Parathyroid adenoma (tissue), 2 donors: ENCODE measurements at regions not wholly inside any gene's neighbourhood (a gene's known extent, or its start where the extent isn't known, plus 50 kb on each side); places are given as distances from the start of the nearest gene placed in this dataset.
A peak's percentile ranks its signal among the peaks of the same experiment; 100 is the strongest.

Source experiments
- H2AFZ ChIP-seq: fragments of 300-600 bp; sonication (generic); one replicate; pipeline ENCODE4 v1.7.0; 2017; ENCODE audit warnings: antibody characterized with exemption, mild to moderate bottlenecking
- H3K27ac ChIP-seq: fragments of 300-600 bp; sonication (generic); one replicate; pipeline ENCODE4 v1.7.0; 2017
- H3K27me3 ChIP-seq: fragments of 300-600 bp; sonication (generic); one replicate; pipeline ENCODE4 v1.7.0; 2017; ENCODE audit warnings: low read length; ENCODE audit not compliant: control insufficient read depth, insufficient read depth
- H3K36me3 ChIP-seq: fragments of 300-600 bp; sonication (generic); one replicate; pipeline ENCODE4 v1.7.0; 2017; ENCODE audit warnings: low read length; ENCODE audit not compliant: control insufficient read depth, insufficient read depth
- H3K4me1 ChIP-seq: fragments of 300-600 bp; sonication (generic); one replicate; pipeline ENCODE4 v1.7.0; 2017; ENCODE audit warnings: control low read depth
- H3K4me2 ChIP-seq: fragments of 300-600 bp; sonication (generic); one replicate; pipeline ENCODE4 v1.7.0; 2017; ENCODE audit warnings: low read length
- H3K4me3 ChIP-seq: fragments of 300-600 bp; sonication (generic); one replicate; pipeline ENCODE4 v1.7.0; 2017; ENCODE audit warnings: low read depth, low read length
- H3K79me2 ChIP-seq: fragments of 300-600 bp; sonication (generic); one replicate; pipeline ENCODE4 v1.7.0; 2017; ENCODE audit warnings: control low read depth
- H3K9ac ChIP-seq: fragments of 300-600 bp; sonication (generic); one replicate; pipeline ENCODE4 v1.7.0; 2017; ENCODE audit warnings: mild to moderate bottlenecking
- H3K9me3 ChIP-seq: fragments of 300-600 bp; sonication (generic); one replicate; pipeline ENCODE4 v1.7.0; 2017; ENCODE audit warnings: low read length; ENCODE audit not compliant: control insufficient read depth
- TF ChIP-seq, protein P1 (sequence below): fragments of 300-600 bp; sonication (generic); IDR thresholded peaks from one replicate; pipeline ENCODE4 v1.7.0; 2017; ENCODE audit warnings: antibody characterized with exemption, mild to moderate bottlenecking
- donor health status: primary hyperparathyroidism.

DNA sequence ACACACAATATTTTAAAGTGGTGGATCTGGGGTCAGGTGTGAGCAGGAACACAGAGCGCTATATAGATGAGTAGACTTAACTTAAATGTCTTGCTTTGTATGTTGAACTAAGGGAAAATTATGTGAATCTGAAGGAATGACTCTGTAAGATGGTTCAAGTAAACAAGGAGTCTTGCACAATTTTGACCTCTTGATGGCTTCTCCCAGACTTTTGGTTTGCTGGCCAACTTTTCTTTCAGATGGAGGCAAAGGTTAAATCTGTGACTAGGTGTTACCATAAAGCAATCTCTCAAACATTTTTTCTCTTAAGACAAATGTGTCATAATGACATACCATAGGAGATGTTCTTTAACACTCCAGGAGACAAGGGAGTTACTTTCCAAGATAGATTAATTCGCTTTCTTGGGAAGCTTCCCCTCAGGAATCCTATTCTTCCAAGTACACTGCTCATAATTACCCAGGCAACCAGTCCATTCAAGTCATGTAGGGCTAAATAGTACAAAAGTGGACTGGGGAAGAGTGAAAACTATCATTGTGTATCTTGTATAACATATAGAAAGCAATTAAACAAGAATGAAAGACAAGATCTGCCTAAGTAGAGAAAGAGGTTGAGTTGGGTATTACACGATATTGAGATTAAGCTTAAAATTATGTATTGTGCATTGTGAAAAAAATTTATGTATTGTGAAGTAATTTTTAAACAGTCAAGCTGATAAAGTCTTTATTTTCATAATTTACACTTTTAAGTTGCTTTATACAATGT is 60.3 kb upstream of the SLC27A6 start:
- no peaks in the 10 kb centered on the region for H3K27me3 ChIP-seq
- no peak overlapping the region for H3K27ac ChIP-seq
- H2AFZ ChIP-seq: no peak overlapping the region
- no peaks in the 10 kb centered on the region for H3K4me1 ChIP-seq
- H3K9ac ChIP-seq: no peak overlapping the region
- H3K4me2 ChIP-seq: no peak overlapping the region
- H3K79me2 ChIP-seq: no peaks in the 10 kb centered on the region
- H3K36me3 ChIP-seq: no peaks in the 10 kb centered on the region
- no peaks in the 10 kb centered on the region for H3K9me3 ChIP-seq
- no peak overlapping the region for H3K4me3 ChIP-seq
- TF ChIP-seq, protein P1, sequence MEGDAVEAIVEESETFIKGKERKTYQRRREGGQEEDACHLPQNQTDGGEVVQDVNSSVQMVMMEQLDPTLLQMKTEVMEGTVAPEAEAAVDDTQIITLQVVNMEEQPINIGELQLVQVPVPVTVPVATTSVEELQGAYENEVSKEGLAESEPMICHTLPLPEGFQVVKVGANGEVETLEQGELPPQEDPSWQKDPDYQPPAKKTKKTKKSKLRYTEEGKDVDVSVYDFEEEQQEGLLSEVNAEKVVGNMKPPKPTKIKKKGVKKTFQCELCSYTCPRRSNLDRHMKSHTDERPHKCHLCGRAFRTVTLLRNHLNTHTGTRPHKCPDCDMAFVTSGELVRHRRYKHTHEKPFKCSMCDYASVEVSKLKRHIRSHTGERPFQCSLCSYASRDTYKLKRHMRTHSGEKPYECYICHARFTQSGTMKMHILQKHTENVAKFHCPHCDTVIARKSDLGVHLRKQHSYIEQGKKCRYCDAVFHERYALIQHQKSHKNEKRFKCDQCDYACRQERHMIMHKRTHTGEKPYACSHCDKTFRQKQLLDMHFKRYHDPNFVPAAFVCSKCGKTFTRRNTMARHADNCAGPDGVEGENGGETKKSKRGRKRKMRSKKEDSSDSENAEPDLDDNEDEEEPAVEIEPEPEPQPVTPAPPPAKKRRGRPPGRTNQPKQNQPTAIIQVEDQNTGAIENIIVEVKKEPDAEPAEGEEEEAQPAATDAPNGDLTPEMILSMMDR: no peak

DNA sequence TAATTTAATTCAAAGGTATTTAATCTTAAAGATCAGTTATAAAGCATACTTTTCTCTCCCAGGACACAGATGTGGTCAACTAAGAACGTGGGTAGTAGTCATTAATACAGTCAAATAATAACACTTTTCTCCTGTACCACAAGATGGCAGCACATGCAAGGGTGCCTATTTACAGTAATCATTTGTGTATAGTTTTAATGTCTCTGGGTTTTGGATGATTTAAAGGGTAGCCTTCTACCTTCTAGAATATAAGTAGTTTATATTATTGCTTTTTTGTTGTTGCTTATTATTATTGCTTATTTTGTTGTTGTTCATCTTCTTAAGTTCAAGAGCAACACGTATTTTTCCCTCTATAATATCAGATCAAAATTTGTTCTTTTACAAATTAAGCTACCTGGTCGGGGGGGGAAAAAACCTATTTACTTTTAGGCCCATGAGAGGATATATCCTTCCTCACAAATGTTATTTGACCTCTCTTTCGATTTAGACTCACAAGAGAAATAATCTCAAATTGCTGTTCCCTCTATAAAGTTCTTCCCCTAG is 59.6 kb upstream of the SLC27A6 start:
- Histone ChIP-seq H3K27ac (no peak overlapping the region), H3K27me3 (no peaks in the 10 kb centered on the region), H2AFZ (no peak overlapping the region), H3K79me2 (no peaks in the 10 kb centered on the region), H3K4me1 (no peaks in the 10 kb centered on the region), H3K36me3 (no peaks in the 10 kb centered on the region), H3K9me3 (no peaks in the 10 kb centered on the region), H3K4me3 (no peak overlapping the region), H3K4me2 (no peak overlapping the region), H3K9ac (no peak overlapping the region)
- TF ChIP-seq, protein P1: peak; percentile 77

DNA sequence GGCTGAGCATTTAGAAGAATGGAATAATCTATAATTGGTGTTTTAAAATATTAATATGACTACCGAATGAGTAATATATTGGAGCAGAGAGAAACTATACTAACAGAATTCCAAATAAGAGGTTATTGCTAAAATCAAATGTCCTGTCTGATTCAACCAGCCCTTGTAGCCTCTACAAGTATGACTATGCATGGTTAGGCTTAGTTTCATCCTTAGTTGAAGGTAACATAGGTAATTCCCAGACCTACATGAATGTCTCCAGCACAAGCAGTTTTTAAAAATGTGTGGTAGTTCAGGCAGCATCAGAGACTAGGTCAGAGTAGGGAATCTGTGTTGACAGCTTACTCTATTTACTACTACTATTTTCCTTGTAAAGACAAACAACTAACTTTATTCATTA is 51.7 kb upstream of the SLC27A6 start:
- H3K4me3 ChIP-seq: no peak overlapping the region
- H3K36me3 ChIP-seq: no peaks in the 10 kb centered on the region
- H3K27me3 ChIP-seq: no peaks in the 10 kb centered on the region
- no peak overlapping the region for H3K9ac ChIP-seq
- no peak overlapping the region for H3K4me2 ChIP-seq
- TF ChIP-seq, protein P1: no peak
- H3K4me1 ChIP-seq: no peaks in the 10 kb centered on the region
- H3K79me2 ChIP-seq: no peaks in the 10 kb centered on the region
- H2AFZ ChIP-seq: no peak overlapping the region
- no peak overlapping the region for H3K27ac ChIP-seq
- H3K9me3 ChIP-seq: no peaks in the 10 kb centered on the region
